IPS-NIHi11 (cell line): ENCODE measurements at regions not wholly inside any gene's neighbourhood (a gene's known extent, or its start where the extent isn't known, plus 50 kb on each side); places are given as distances from the start of the nearest gene placed in this dataset.
"Not testable (repeated sequence)": the region's sequence is repeated elsewhere in the genome, so short reads cannot be mapped to it uniquely, and the experiment has no call there.

Source experiments
- DNase-seq: peaks from one replicate; pipeline ENCODE4 v3.0.0; 2012; ENCODE audit warnings: mixed read lengths, low spot score

- no peak for DNase-seq
Measured at GRCh38 chr20:47406849-47407682, 50.6 kb upstream of the ZMYND8 start.

GRCh38 chr20:47411161-47411560, 54.7 kb upstream of the ZMYND8 start:
- DNase-seq, result no peak

DNA sequence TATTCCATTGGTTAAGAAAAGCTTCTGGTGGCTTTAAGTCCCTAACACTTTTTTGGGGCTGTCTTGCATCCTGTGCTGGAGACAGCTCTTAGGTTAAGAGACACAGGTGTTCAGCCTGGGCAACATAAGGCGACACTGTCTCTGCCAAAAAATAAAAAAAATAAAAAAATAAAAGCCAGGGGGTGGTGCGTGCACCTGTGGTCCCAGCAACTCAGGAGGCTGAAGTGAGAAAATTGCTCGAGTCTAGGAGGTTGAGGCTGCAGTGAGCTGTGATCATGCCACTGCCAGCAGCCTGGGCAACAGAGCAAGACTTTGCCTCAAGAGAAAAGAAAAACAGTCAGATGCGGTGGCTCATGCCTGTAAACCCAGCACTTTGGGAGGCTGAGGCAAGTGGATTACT, 55.6 kb upstream of the ZMYND8 start:
- DNase-seq, result no peak

DNA sequence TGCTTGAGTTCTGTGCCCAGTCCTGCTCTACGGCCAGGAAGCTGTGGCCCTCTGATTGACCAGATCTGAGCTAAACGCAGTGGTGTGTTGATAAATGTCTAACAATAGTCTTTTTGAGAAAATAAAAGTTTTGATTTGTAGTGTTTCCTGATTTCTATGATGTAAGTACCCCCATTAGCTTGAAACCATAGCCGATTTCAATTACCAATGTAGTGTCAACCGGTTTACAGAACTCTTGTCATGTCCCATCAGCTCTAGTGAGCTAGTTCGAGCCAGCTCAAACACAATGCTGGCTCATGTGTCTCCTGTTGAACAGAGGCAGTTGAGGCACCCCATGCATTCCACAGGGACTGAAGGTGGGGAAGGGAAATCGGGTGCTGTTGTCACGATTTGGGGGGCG, 56.7 kb upstream of the ZMYND8 start:
- no peak for DNase-seq

DNA sequence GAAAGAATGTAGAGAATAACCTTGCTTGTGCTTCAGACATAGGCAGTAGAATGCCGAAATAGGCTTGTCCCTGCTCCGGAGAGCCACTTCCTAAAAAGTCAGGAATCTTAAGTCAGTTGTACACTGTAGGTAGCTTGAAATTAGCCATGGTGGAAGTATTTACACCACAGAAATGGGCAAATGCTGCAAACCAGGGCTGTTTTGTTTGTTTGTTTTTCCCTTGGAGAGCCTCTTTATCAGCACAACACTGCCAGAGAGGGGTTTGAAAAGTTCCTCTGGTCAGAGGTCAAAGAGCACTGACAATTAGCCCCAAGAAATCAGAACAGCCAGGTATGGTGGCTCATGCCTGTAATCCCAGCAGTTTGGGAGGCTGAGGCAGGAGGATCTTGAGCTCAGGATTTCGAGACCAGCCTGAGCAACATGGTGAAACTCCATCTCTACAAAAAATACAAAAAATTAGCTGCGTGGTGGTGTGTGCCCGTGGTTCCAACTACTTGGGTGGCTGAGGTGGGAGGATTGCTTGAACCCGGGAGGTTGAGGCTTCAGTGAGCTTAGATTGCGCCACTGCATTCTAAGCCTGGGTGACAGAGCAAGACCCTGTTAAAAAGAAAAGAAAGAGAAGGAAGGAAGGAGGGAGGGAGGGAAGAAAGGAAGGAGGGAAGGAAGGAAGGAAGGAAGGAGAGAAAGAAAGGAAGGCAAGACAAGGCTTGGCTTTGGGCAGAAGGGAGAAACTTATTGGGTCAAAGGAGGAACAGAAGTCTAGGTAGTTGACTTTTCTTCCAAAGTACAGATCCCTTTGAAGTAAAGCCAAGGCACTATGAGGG, 61.0 kb upstream of the ZMYND8 start:
- no peak for DNase-seq

GRCh38 chr20:47418069-47418757, 61.7 kb upstream of the ZMYND8 start:
- DNase-seq, result no peak

GRCh38 chr20:47419953-47420514, 63.5 kb upstream of the ZMYND8 start:
- DNase-seq, result no peak

- no peak for DNase-seq
Measured at GRCh38 chr20:47421076-47421475, 64.6 kb upstream of the ZMYND8 start.

GRCh38 chr20:47423586-47423985, 67.1 kb upstream of the ZMYND8 start:
- DNase-seq, result no peak

DNA sequence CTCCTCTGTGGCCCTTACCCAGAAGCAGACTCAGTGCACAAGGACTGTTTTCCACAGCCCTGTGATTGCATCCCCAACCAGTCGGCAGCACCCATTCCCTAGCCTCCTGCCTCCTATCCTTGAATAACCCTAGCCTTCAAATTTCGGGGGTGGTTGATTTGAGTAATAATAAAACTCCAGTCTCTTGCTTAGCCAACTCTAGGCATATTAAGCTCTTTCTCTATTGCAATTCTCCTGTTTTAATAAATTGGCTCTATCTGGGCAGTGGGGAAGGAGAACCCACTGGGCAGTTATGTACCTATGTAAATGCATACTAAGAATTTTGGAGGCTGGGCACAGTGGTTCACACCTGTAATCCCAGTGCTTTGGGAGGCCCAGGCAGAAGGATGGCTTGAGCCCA, 70.6 kb upstream of the ZMYND8 start:
- DNase-seq, result no peak

DNA sequence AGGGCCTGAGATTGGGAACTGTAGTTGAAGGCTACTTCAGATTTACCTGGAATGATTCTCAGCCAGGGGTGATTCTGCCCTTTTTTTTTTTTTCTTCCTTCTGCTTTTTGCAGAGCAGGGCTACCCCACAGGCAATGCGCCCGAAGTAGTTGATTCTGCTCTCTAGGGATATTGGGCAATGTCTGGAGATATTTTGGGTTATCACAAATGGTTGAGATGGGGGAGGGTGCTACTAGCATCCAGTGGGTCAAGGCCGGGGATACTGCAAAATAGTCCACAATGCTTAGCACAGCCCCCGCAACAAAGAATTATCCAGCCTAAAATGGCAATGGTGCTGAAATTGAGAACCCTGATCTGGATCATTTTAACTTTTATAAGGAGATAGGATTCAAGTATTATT, 71.2 kb upstream of the ZMYND8 start:
- DNase-seq, result no peak

- peak; percentile 29 for DNase-seq
Measured at GRCh38 chr20:47428164-47428563, 71.7 kb upstream of the ZMYND8 start.

- DNase-seq, result no peak
Measured at GRCh38 chr20:47428851-47429336, 72.4 kb upstream of the ZMYND8 start.

- no peak for DNase-seq
Measured at GRCh38 chr20:47429409-47429808, 72.3 kb upstream of the NCOA3 start.

DNA sequence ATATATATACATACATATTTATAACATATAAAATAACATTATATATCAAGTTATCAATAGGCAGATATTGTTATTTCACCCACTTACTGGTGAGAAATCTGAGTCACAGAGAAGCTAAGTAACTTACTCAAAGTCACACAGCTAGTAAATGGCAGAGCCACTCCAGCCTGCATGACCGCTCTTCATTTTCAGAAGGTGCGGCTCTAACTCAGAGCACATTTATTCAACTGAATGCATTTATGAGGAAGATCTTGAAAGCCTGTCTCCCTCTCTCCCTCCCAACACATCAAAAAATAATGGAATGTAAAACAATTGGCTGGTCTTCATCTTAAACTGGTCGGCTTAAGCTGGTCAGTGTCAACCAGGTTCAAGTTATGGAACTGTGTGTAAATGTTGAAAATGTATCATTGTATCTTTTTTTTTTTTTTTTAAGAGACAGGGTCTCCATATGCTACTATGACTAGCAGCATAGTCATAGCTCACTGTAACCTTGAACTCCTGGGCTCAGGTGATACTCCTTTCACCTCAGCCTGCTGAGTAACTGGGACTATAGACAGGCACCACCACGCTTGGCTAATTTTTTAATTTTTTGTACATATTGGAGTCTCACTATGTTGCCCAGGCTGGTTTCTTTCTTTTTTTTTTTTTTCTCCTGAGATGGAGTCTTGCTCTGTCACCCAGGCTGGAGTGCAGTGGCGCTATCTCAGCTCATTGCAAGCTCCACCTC, 70.7 kb upstream of the NCOA3 start:
- no peak for DNase-seq

GRCh38 chr20:47432834-47433210, 68.9 kb upstream of the NCOA3 start:
- no peak for DNase-seq

GRCh38 chr20:47434128-47434779, 67.4 kb upstream of the NCOA3 start:
- not testable (repeated sequence) for DNase-seq

DNA sequence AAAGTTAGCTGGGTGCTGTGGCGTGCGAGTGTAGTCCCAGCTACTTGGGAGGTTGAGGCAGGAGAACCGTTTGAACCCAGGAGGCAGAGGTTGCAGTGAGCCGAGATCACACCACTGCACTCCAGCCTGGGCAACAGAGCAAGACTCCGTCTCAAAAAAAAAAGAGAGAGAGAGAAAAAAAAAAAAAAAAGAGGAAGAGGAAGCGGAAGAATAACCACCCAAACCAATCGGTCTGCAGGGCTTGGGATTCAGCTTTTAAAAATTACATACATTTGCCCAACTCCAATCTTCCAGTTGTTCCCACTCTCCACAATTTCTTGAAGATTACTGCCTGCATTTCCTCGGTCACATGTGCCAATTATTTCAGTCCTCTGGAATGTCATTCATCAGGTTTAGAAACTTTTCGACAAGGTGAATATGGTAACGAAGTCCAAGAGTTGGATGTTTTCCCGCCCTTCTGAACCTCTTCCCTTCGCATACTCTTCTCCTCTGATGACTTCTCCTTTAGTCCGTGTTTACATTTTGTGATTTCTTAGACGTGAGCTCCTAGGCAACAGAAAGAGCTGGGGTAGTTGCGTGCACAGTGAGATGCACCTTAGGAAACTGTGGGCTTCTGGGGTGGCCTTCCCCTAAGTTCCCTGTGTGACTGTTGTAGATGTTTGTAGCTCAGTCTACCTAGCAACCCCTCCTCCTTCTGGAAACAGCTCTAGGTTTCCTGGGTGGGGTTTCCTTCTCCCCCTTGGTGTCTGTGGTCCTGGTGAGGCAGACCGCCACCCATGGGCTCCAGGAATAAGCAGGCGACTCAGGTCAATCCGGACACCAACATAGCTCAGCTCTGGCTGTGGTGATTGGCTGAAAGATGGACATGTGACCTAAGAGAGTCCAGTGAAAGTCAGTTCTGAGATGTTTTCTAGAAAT, 63.0 kb upstream of the NCOA3 start:
- peak; percentile 61 for DNase-seq

GRCh38 chr20:47440857-47441773, 60.6 kb upstream of the NCOA3 start:
- no peak for DNase-seq
